Psoas muscle (tissue), 7 donors: ENCODE measurements at regions not wholly inside any gene's neighbourhood (a gene's known extent, or its start where the extent isn't known, plus 50 kb on each side); places are given as distances from the start of the nearest gene placed in this dataset.

Source experiments
- ATAC-seq, 4 donors: fragments of 200-7000 bp; cut with Tn5 transposase; one replicate each; pipeline ENCODE4 v1.9.1; 2020; ENCODE audit warnings: moderate library complexity in 3 of 4, mild to moderate bottlenecking in 2 of 4
- DNase-seq, 2 donors: peaks; one replicate each; pipeline ENCODE4 v3.0.0-alpha.2; 2020
- H3K27ac ChIP-seq: fragments of 200-600 bp; one replicate; pipeline ENCODE4 v1.8.0; 2022
- H3K27me3 ChIP-seq, 3 donors: fragments of 200-600 bp in 1 of 3; one replicate each; pipeline versions ENCODE4 v1.6.1 to v1.8.0; 2013 to 2022; ENCODE audit warnings: low read length in 2 of 3, mild to moderate bottlenecking in 2 of 3, moderate library complexity in 1 of 3; ENCODE audit not compliant: insufficient read depth in 3 of 3
- H3K36me3 ChIP-seq, 2 donors: fragments of 200-600 bp in 1 of 2; one replicate each; pipeline versions ENCODE4 v1.6.1 to v1.8.0; 2013 to 2022; ENCODE audit warnings: low read depth in 1 of 2, mild to moderate bottlenecking in 1 of 2, moderate library complexity in 1 of 2; ENCODE audit not compliant: insufficient read depth in 1 of 2
- H3K4me1 ChIP-seq: fragments of 200-600 bp; one replicate; pipeline ENCODE4 v1.8.0; 2022
- H3K4me3 ChIP-seq: fragments of 200-600 bp; one replicate; pipeline ENCODE4 v1.8.0; 2022; ENCODE audit warnings: mild to moderate bottlenecking
- H3K9me3 ChIP-seq: fragments of 200-600 bp; one replicate; pipeline ENCODE4 v1.8.0; 2022
- WGBS, 3 donors: extraction: QIAGEN DNeasy Blood & Tissue Kit; methylation state at CpG; one replicate each; pipeline versions ENCODE4 v1.1.6 to v1.1.7; 2013; 5-methylcytosine and 5-hydroxymethylcytosine counted together
- intact Hi-C, 2 donors: fragments of 100-400 bp; cut with DNase I; formaldehyde crosslinking; loops; one replicate each; pipeline versions ENCODE4 v1.11.0 to v1.14.2; 2022
- TF ChIP-seq, protein P1 (sequence below): fragments of 200-600 bp; IDR thresholded peaks from one replicate; pipeline ENCODE4 v1.8.0; 2022; ENCODE audit warnings: antibody characterized with exemption
- donor health status: healthy with polysubstance abuse.
- donor health status: DM: no; HTN: no; CAD: no; lungs with moderate emphysema.
- donor health status: Bipolar disorder and iron deficiency.
- donor health status: healthy.
- donor health status: DM: yes; HTN: yes; CAD: no.
- donor health status: DM: no; HTN: no; CAD: no.
- donor health status: DM: yes; HTN: yes; CAD: no.

DNA sequence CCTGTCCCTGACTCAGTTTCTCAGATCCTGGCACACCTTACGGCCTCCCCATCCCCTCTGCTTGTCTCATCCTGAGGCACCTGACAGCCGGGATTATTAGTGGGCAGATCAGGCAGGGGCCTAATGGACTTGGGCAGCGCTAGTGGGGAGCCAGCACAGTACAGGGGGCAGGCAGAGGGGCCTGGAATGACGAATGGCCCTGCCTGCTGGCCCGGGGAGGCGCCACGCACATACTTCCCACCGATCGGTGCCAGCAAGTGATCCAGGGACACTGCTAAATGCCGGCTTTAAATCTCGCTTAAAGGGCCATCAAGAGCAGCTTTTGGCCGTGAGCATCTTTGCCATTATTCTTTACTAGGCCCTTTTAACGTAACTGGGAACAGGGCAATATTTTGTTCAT lies 188.4 kb downstream of the DHX35 start:
- ATAC-seq (no peak), DNase-seq (no peak)
- no peaks in the 10 kb centered on the region for H3K36me3 ChIP-seq
- no peak overlapping the region for H3K27ac ChIP-seq
- TF ChIP-seq, protein P1, sequence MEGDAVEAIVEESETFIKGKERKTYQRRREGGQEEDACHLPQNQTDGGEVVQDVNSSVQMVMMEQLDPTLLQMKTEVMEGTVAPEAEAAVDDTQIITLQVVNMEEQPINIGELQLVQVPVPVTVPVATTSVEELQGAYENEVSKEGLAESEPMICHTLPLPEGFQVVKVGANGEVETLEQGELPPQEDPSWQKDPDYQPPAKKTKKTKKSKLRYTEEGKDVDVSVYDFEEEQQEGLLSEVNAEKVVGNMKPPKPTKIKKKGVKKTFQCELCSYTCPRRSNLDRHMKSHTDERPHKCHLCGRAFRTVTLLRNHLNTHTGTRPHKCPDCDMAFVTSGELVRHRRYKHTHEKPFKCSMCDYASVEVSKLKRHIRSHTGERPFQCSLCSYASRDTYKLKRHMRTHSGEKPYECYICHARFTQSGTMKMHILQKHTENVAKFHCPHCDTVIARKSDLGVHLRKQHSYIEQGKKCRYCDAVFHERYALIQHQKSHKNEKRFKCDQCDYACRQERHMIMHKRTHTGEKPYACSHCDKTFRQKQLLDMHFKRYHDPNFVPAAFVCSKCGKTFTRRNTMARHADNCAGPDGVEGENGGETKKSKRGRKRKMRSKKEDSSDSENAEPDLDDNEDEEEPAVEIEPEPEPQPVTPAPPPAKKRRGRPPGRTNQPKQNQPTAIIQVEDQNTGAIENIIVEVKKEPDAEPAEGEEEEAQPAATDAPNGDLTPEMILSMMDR: no peak
- no peaks in the 10 kb centered on the region for H3K4me1 ChIP-seq
- intact Hi-C loops: no loop called here
- no peaks in the 10 kb centered on the region for H3K27me3 ChIP-seq
- H3K4me3 ChIP-seq: no peak overlapping the region
- WGBS, 3 donors: 71 to 74% (median 73%) methylated on average over 13 of the region's 13 CpGs
- no peaks in the 10 kb centered on the region for H3K9me3 ChIP-seq

DNA sequence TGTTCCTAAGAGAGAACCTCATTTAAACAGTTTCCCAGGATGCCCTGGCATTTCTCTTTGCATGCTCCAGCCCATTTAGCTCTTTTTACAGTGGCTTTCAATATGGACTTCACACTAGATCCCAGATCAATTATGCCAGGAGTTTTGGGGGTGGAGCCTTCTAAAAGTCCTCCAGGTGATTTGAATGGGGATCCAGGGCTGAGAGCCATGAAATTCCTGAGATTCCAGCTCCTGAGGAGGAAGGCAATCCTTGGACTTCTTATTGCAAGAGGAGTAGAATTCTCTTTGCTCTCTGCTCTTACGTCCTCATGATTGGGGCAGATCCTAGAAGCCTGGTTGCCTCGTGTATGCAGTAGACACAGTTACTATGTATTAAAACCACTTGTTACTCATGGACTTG lies 184.2 kb downstream of the DHX35 start:
- no peak overlapping the region for H3K4me3 ChIP-seq
- H3K4me1 ChIP-seq: no peaks in the 10 kb centered on the region
- TF ChIP-seq, protein P1: no peak
- no peaks in the 10 kb centered on the region for H3K36me3 ChIP-seq
- WGBS, 3 donors: 45 to 61% (median 54%) methylated on average over 2 of the region's 2 CpGs
- H3K9me3 ChIP-seq: no peaks in the 10 kb centered on the region
- intact Hi-C loops: no loop called here
- no peaks in the 10 kb centered on the region for H3K27me3 ChIP-seq
- ATAC-seq (no peak), DNase-seq (no peak)
- no peak overlapping the region for H3K27ac ChIP-seq

DNA sequence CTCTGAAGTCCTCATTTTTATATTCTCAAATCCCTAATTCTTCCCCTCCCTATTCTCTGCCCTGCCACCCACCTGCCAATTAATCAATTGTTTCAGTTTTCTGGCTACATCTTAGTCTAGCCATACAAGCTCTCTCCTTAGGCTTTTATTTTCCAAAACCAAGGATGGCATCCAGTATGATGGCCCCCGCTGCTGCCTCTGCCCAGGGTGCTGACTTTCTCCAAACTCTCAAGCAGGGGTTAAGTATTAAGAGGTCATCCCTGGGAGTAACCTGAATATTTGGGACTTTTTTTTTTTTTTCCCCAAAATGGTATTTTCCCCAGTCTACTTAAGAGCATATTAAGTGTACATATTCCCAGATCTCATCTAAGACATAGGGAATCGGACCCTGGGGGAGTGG lies 183.8 kb downstream of the DHX35 start:
- 61 to 66% (median 65%) methylated on average over 2 of the region's 2 CpGs for WGBS, 3 donors
- TF ChIP-seq, protein P1: no peak
- no peak overlapping the region for H3K4me3 ChIP-seq

DNA sequence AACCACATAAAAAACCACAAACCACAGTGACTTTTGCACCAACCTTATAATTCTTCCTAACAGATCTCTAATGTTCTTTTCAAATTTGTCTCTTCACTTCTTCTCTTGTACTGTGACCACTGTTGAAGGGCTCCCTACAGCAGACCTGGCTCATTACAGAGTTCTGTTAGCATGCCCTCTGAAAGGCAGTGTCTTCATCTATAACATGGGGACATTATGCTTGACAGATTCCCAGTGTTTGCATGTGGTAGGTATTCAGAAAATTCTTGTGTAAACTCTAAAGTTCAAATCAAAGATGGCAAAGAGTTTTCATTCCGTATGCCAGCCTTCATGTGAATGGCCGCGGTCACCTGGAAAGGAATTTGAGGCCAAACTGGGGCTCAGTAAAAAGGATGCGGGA lies 182.6 kb downstream of the DHX35 start:
- intact Hi-C loops: no loop called here
- Histone ChIP-seq H3K4me3 (no peak overlapping the region), H3K27me3 (peaks cover 0 to 2% (median 0%) of the 10 kb centered on the region in 3 donors), H3K27ac (no peak overlapping the region), H3K36me3 (no peaks in the 10 kb centered on the region), H3K4me1 (no peaks in the 10 kb centered on the region), H3K9me3 (no peaks in the 10 kb centered on the region)
- DNase-seq (no peak), ATAC-seq (no peak)
- TF ChIP-seq, protein P1: no peak
- WGBS, 3 donors: 83 to 85% (median 84%) methylated on average over 4 of the region's 4 CpGs

More for the DNA sequence above, 183.8 kb downstream of the DHX35 start:
- DNase-seq (no peak), ATAC-seq (no peak)
- H3K36me3 ChIP-seq: no peaks in the 10 kb centered on the region
- no peaks in the 10 kb centered on the region for H3K4me1 ChIP-seq
- no peak overlapping the region for H3K27ac ChIP-seq
- intact Hi-C loops: no loop called here
- no peaks in the 10 kb centered on the region for H3K9me3 ChIP-seq
- H3K27me3 ChIP-seq: peaks cover 0 to 2% (median 0%) of the 10 kb centered on the region in 3 donors

DNA sequence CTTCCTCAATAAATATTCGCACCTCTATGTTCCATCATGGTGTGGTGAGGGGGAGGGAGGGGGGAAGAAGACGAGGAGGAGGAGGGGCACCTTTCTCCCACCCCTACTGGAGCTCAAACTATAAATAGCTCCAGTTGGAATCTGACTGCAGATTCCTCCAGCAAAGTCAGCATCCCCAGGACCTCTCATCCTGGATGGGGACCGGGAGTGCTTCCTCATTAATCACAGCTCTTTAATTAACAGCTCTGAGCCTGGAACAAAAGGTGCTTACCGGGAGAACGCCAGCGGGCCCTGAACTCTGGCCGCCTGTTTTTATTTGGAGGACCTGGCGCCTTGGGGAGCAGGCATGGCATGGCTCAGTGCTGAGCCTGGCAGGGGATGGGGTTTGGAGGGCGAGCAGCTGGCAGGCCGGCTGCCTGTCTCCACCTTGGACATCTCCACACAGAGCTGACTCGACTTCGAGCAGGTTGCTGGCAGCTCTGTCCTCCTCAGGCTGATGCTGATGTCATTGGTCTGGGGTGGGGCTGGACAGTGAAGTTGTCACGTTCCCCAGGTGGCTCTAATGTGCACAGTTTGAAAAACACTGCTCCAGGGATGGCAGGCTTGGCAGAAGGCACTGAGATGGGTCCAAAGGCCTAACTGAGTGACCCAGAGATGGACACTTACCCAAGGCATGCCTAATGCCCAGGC lies 180.4 kb downstream of the DHX35 start:
- Histone ChIP-seq H3K36me3 (no peaks in the 10 kb centered on the region), H3K9me3 (no peaks in the 10 kb centered on the region), H3K27ac (no peak overlapping the region), H3K27me3 (peaks cover 0 to 2% (median 0%) of the 10 kb centered on the region in 3 donors), H3K4me3 (no peak overlapping the region), H3K4me1 (no peaks in the 10 kb centered on the region)
- intact Hi-C loops: no loop called here
- 54 to 57% (median 57%) methylated on average over 13 of the region's 13 CpGs for WGBS, 3 donors
- TF ChIP-seq, protein P1: no peak
- ATAC-seq (no peak), DNase-seq (no peak)
